ENCODE measurements at regions not wholly inside any gene's neighbourhood (a gene's known extent, or its start where the extent isn't known, plus 50 kb on each side); places are given as distances from the start of the nearest gene placed in this dataset.

DNA sequence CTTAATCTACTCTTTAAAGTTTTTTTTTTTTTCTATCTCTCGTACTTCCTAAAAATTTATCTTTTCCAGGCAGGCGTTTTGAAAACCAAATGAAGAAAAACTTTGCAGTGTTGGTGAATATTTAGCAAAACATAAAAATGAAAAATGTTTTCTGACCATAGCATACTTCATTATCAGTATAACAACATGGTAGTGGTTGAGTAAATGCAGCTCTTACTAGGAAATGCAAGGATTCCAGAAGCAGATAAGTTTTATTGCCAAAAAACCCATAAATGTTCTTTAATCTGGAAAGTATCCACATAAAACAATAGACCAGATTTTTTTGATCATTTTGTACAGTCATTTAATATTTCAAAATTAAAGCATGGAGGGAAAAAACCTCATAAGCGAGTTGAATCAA, 136.9 kb upstream of the GUCY1A1 start:
- BruUV-seq (replicated peaks) = no TSS peak
- Histone ChIP-seq H3K4me3 (no peak overlapping the region), H2AFZ (ENCODE audit: low read depth, low read length) (no peak overlapping the region), H3K4me2 (ENCODE audit: insufficient read depth, low read length) (no peak overlapping the region), H3K79me2 (ENCODE audit: control insufficient read depth, insufficient read depth, low read length) (no peaks in the 10 kb centered on the region), H3K27ac (ENCODE audit: extremely low read depth, low read depth, low read length) (no peak overlapping the region), H3K9ac (ENCODE audit: insufficient read depth in 1 of 2, low read depth in 2 of 2, low read length in 2 of 2) (no peak overlapping the region), H3K36me3 (ENCODE audit: control insufficient read depth, insufficient read depth, low read length) (no peaks in the 10 kb centered on the region), H3K9me1 (ENCODE audit: control insufficient read depth, insufficient read depth, low read length) (no peaks in the 10 kb centered on the region), H4K20me1 (replicated peaks; ENCODE audit: control insufficient read depth, insufficient read depth, low read length) (no peaks in the 10 kb centered on the region), H3K27me3 (ENCODE audit: control insufficient read depth in 2 of 2, insufficient read depth in 2 of 2, low read length in 2 of 2) (no peaks in the 10 kb centered on the region), H3K9me3 (replicated peaks; ENCODE audit: control insufficient read depth, insufficient read depth, low read depth, low read length) (no peaks in the 10 kb centered on the region), H3K4me1 (replicated peaks in 1 of 2; ENCODE audit: control insufficient read depth in 2 of 2, insufficient read depth in 2 of 2, low read length in 2 of 2) (no peaks in the 10 kb centered on the region)
- ChIA-PET CTCF (ENCODE audit: low intra/inter-chr PET ratio) (no interaction called here), POLR2A (no interaction called here)
- TF ChIP-seq CREBBP (IDR thresholded peaks at IDR 0.05; ENCODE audit: low read depth, low read length) (no peak), CBFA2T3 (IDR thresholded peaks at IDR 0.05) (no peak), GABPA (tag; conservative IDR thresholded peaks at IDR 0.05; ENCODE audit: low read depth) (no peak), ZNF174 (CRISPR knock-in tag; IDR thresholded peaks at IDR 0.05) (no peak), HNRNPUL1 (IDR thresholded peaks at IDR 0.05; ENCODE audit: low read length) (no peak), ARHGAP35 (IDR thresholded peaks at IDR 0.05; ENCODE audit: partially characterized antibody) (no peak), HMGN3 (IDR thresholded peaks at IDR 0.05; ENCODE audit: borderline replicate concordance, extremely low read depth, insufficient read length, low read depth, low read length) (no peak)
- TF ChIP-seq, protein P1, sequence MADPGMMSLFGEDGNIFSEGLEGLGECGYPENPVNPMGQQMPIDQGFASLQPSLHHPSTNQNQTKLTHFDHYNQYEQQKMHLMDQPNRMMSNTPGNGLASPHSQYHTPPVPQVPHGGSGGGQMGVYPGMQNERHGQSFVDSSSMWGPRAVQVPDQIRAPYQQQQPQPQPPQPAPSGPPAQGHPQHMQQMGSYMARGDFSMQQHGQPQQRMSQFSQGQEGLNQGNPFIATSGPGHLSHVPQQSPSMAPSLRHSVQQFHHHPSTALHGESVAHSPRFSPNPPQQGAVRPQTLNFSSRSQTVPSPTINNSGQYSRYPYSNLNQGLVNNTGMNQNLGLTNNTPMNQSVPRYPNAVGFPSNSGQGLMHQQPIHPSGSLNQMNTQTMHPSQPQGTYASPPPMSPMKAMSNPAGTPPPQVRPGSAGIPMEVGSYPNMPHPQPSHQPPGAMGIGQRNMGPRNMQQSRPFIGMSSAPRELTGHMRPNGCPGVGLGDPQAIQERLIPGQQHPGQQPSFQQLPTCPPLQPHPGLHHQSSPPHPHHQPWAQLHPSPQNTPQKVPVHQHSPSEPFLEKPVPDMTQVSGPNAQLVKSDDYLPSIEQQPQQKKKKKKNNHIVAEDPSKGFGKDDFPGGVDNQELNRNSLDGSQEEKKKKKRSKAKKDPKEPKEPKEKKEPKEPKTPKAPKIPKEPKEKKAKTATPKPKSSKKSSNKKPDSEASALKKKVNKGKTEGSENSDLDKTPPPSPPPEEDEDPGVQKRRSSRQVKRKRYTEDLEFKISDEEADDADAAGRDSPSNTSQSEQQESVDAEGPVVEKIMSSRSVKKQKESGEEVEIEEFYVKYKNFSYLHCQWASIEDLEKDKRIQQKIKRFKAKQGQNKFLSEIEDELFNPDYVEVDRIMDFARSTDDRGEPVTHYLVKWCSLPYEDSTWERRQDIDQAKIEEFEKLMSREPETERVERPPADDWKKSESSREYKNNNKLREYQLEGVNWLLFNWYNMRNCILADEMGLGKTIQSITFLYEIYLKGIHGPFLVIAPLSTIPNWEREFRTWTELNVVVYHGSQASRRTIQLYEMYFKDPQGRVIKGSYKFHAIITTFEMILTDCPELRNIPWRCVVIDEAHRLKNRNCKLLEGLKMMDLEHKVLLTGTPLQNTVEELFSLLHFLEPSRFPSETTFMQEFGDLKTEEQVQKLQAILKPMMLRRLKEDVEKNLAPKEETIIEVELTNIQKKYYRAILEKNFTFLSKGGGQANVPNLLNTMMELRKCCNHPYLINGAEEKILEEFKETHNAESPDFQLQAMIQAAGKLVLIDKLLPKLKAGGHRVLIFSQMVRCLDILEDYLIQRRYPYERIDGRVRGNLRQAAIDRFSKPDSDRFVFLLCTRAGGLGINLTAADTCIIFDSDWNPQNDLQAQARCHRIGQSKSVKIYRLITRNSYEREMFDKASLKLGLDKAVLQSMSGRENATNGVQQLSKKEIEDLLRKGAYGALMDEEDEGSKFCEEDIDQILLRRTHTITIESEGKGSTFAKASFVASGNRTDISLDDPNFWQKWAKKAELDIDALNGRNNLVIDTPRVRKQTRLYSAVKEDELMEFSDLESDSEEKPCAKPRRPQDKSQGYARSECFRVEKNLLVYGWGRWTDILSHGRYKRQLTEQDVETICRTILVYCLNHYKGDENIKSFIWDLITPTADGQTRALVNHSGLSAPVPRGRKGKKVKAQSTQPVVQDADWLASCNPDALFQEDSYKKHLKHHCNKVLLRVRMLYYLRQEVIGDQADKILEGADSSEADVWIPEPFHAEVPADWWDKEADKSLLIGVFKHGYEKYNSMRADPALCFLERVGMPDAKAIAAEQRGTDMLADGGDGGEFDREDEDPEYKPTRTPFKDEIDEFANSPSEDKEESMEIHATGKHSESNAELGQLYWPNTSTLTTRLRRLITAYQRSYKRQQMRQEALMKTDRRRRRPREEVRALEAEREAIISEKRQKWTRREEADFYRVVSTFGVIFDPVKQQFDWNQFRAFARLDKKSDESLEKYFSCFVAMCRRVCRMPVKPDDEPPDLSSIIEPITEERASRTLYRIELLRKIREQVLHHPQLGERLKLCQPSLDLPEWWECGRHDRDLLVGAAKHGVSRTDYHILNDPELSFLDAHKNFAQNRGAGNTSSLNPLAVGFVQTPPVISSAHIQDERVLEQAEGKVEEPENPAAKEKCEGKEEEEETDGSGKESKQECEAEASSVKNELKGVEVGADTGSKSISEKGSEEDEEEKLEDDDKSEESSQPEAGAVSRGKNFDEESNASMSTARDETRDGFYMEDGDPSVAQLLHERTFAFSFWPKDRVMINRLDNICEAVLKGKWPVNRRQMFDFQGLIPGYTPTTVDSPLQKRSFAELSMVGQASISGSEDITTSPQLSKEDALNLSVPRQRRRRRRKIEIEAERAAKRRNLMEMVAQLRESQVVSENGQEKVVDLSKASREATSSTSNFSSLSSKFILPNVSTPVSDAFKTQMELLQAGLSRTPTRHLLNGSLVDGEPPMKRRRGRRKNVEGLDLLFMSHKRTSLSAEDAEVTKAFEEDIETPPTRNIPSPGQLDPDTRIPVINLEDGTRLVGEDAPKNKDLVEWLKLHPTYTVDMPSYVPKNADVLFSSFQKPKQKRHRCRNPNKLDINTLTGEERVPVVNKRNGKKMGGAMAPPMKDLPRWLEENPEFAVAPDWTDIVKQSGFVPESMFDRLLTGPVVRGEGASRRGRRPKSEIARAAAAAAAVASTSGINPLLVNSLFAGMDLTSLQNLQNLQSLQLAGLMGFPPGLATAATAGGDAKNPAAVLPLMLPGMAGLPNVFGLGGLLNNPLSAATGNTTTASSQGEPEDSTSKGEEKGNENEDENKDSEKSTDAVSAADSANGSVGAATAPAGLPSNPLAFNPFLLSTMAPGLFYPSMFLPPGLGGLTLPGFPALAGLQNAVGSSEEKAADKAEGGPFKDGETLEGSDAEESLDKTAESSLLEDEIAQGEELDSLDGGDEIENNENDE (IDR thresholded peaks at IDR 0.05; ENCODE audit: low read depth, low read length) = no peak
- WGBS (ENCODE audit: insufficient coverage, low coverage, missing lambda C conversion rate) = 0% methylated on average over 3 of the region's 3 CpGs
- intact Hi-C loops (cut with micrococcal nuclease) = no loop called here
- ATAC-seq (no peak), FAIRE-seq (no peak), DNase-seq (ENCODE audit: extremely low read depth in 1 of 4, low spot score in 3 of 4) (no peak)
- in situ Hi-C loops (cut with MboI) = no loop called here

Measured in K562 (cell line).